HG03378 (cell line): ENCODE measurements at regions not wholly inside any gene's neighbourhood (a gene's known extent, or its start where the extent isn't known, plus 50 kb on each side); places are given as distances from the start of the nearest gene placed in this dataset.

Experiments used
- ATAC-seq: cut with Tn5 transposase; IDR thresholded peaks from one replicate; pipeline ENCODE4 v1.9.1; 2021; ENCODE audit warnings: mild to moderate bottlenecking, moderate library complexity; ENCODE audit not compliant: unreplicated experiment

- ATAC-seq, result peak; percentile 82
Measured at GRCh38 chr12:92034858-92035401, 110.7 kb downstream of the BTG1 start.

- no peak for ATAC-seq
Measured at GRCh38 chr12:92034083-92034482, 111.6 kb downstream of the BTG1 start.

GRCh38 chr12:92032965-92033364 lies 112.7 kb downstream of the BTG1 start:
- no peak for ATAC-seq

- no peak for ATAC-seq
Measured at GRCh38 chr12:92032101-92032500, 113.5 kb downstream of the BTG1 start.

- peak; percentile 67 for ATAC-seq
Measured at GRCh38 chr12:92030618-92031017, 115.0 kb downstream of the BTG1 start.

GRCh38 chr12:92029902-92030586 lies 115.6 kb downstream of the BTG1 start:
- no peak for ATAC-seq

- no peak for ATAC-seq
Measured at GRCh38 chr12:92029136-92029535, 116.5 kb downstream of the BTG1 start.

GRCh38 chr12:92028441-92028709 lies 117.3 kb downstream of the BTG1 start:
- ATAC-seq, result no peak

GRCh38 chr12:92027701-92028440 lies 117.8 kb downstream of the BTG1 start:
- ATAC-seq, result no peak

GRCh38 chr12:92027243-92027642 lies 118.4 kb downstream of the BTG1 start:
- ATAC-seq, result no peak

GRCh38 chr12:92025462-92026207 lies 120.0 kb downstream of the BTG1 start:
- ATAC-seq, result no peak

- ATAC-seq, result no peak
Measured at GRCh38 chr12:92022093-92022492, 123.6 kb downstream of the BTG1 start.

GRCh38 chr12:92021666-92022035 lies 124.0 kb downstream of the BTG1 start:
- no peak for ATAC-seq

- no peak for ATAC-seq
Measured at GRCh38 chr12:92020983-92021665, 124.5 kb downstream of the BTG1 start.

- ATAC-seq, result no peak
Measured at GRCh38 chr12:92019491-92020277, 126.0 kb downstream of the BTG1 start.

- no peak for ATAC-seq
Measured at GRCh38 chr12:92012691-92013090, 133.0 kb downstream of the BTG1 start.

- no peak for ATAC-seq
Measured at GRCh38 chr12:92010853-92011701, 134.6 kb downstream of the BTG1 start.

GRCh38 chr12:92010368-92010767 lies 135.3 kb downstream of the BTG1 start:
- ATAC-seq, result no peak

GRCh38 chr12:92008345-92008744 lies 137.3 kb downstream of the BTG1 start:
- no peak for ATAC-seq

- no peak for ATAC-seq
Measured at GRCh38 chr12:92007787-92008186, 137.9 kb downstream of the BTG1 start.
